HepG2 (cell line): ENCODE measurements at regions not wholly inside any gene's neighbourhood (a gene's known extent, or its start where the extent isn't known, plus 50 kb on each side); places are given as distances from the start of the nearest gene placed in this dataset.

Experiments
- ETV5 ChIP-seq: IDR thresholded peaks from 2 replicates; pipeline ENCODE4 v1.6.1; 2018; ENCODE audit warnings: missing biosample characterization, missing genetic modification reagents, inconsistent platforms, borderline replicate concordance
- FOSL2 ChIP-seq: sonication (generic); formaldehyde crosslinking; IDR thresholded peaks from 2 replicates; pipeline ENCODE4 v1.4.0; 2020; ENCODE audit warnings: missing genetic modification reagents
- HDAC1 ChIP-seq: sonication (generic); formaldehyde crosslinking; IDR thresholded peaks from 2 replicates; pipeline ENCODE4 v1.5.1; 2020; ENCODE audit warnings: mild to moderate bottlenecking, missing genetic modification reagents
- HNF4A ChIP-seq: sonication (generic); formaldehyde crosslinking; IDR thresholded peaks from 2 replicates; pipeline ENCODE4 v1.4.0; 2020; ENCODE audit warnings: missing genetic modification reagents
- JUN ChIP-seq: sonication (generic); formaldehyde crosslinking; IDR thresholded peaks from 2 replicates; pipeline ENCODE4 v1.4.0; 2020; ENCODE audit warnings: mild to moderate bottlenecking, missing genetic modification reagents
- MIXL1 ChIP-seq: IDR thresholded peaks from 2 replicates; pipeline ENCODE4 v1.6.1; 2016
- PPARG ChIP-seq: conservative IDR thresholded peaks from 2 replicates; pipeline ENCODE4 v1.6.1; 2016; ENCODE audit warnings: missing biosample characterization, missing genetic modification reagents
- SKI ChIP-seq: fragments of 450-650 bp; IDR thresholded peaks from one replicate; pipeline ENCODE4 v1.6.1; 2018; ENCODE audit warnings: mild to moderate bottlenecking; ENCODE audit not compliant: partially characterized antibody
- SOX5 ChIP-seq: IDR thresholded peaks from 2 replicates; pipeline ENCODE4 v1.6.1; 2016; ENCODE audit warnings: borderline replicate concordance
- SP5 ChIP-seq: IDR thresholded peaks from 2 replicates; pipeline ENCODE4 v1.6.1; 2016; ENCODE audit warnings: low read depth, borderline replicate concordance
- TOPORS ChIP-seq: sonication (generic); formaldehyde crosslinking; IDR thresholded peaks from 2 replicates; pipeline ENCODE4 v1.8.0; 2023; ENCODE audit warnings: mild to moderate bottlenecking, missing genetic modification reagents
- ZNF326 ChIP-seq: sonication (generic); formaldehyde crosslinking; IDR thresholded peaks from 2 replicates; pipeline ENCODE4 v1.4.0; 2020; ENCODE audit warnings: missing genetic modification reagents, borderline replicate concordance
- ZNF577 ChIP-seq: sonication (generic); formaldehyde crosslinking; IDR thresholded peaks from 2 replicates; pipeline ENCODE4 v1.4.0; 2020; ENCODE audit warnings: mild to moderate bottlenecking, low read depth, missing genetic modification reagents, borderline replicate concordance
- TF ChIP-seq, protein P1 (sequence below), 2 experiments: sonication (generic) in 1 of 2; formaldehyde crosslinking in 1 of 2; IDR thresholded peaks; 2 replicates each; pipeline versions ENCODE4 v1.4.0 to v1.6.1; 2018 to 2020; ENCODE audit warnings: missing genetic modification reagents in 2 of 2, borderline replicate concordance in 1 of 2, low read depth in 1 of 2, mild to moderate bottlenecking in 1 of 2, missing biosample characterization in 1 of 2
- TF ChIP-seq, protein P2 (sequence below): sonication (generic); formaldehyde crosslinking; IDR thresholded peaks from 2 replicates; pipeline ENCODE4 v1.4.0; 2020; ENCODE audit warnings: missing genetic modification reagents
- TF ChIP-seq, protein P3 (sequence below): sonication (generic); formaldehyde crosslinking; IDR thresholded peaks from 2 replicates; pipeline ENCODE4; 2020; ENCODE audit warnings: missing genetic modification reagents, mild to moderate bottlenecking, borderline replicate concordance
- TF ChIP-seq, protein P4 (sequence below): sonication (generic); formaldehyde crosslinking; IDR thresholded peaks from 2 replicates; pipeline ENCODE4 v1.5.0; 2020; ENCODE audit warnings: mild to moderate bottlenecking, missing genetic modification reagents, borderline replicate concordance

DNA sequence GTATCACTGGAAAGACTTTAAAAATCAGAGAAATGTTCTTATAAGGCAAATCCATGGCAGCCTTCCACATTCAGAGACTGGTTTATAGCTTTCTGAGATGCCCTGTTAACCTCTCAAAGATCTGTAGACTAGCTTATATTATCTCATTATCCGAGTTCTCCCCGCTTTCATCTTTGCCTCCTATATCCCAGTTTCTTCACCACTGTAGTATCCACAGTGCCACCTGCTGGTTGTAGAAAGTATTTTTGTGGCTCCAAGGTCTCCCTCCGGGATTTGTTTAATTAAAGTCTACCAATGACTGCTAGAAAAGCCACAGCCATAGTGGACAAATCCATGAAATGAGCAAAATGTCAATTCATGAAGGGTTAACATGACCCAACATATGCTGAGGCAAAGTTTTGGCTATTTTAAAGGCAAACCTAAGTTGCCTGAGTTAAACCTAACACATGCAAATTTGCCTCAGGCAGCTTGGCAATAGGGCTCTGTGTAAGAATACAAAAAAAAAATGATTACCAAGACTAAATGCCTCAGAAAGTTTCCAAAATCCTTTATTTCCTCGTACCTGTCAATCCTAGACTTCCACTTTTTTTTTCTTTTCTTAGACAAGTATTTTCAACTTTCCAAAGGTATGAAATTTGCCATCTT lies 218.8 kb upstream of the BMP4 start (continued):
- 0 out of 2 replicates have a peak, but pooled peaks have one; percentile 18 for TF ChIP-seq FOSL2 (CRISPR knock-in tag)
- no peak for TF ChIP-seq ETV5 (CRISPR knock-in tag)
- TF ChIP-seq SOX5 (CRISPR knock-in tag): peak; percentile 48; the same call in 1 of the 2 replicates
- TF ChIP-seq JUN: no peak
- TF ChIP-seq TOPORS: no peak
- no peak for TF ChIP-seq SKI
- TF ChIP-seq HNF4A (CRISPR knock-in tag): 0 out of 2 replicates have a peak, but pooled peaks have one; percentile 29
- TF ChIP-seq, protein P1, sequence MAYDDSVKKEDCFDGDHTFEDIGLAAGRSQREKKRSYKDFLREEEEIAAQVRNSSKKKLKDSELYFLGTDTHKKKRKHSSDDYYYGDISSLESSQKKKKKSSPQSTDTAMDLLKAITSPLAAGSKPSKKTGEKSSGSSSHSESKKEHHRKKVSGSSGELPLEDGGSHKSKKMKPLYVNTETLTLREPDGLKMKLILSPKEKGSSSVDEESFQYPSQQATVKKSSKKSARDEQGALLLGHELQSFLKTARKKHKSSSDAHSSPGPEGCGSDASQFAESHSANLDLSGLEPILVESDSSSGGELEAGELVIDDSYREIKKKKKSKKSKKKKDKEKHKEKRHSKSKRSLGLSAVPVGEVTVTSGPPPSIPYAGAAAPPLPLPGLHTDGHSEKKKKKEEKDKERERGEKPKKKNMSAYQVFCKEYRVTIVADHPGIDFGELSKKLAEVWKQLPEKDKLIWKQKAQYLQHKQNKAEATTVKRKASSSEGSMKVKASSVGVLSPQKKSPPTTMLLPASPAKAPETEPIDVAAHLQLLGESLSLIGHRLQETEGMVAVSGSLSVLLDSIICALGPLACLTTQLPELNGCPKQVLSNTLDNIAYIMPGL (CRISPR knock-in tag; IDR thresholded peaks at IDR 0.05; ENCODE audit: borderline replicate concordance in 1 of 2, low read depth in 1 of 2): 0 out of 4 replicates have a peak, but pooled peaks of 1 of the 2 experiments have one; percentile 46
- no peak for TF ChIP-seq HDAC1 (CRISPR knock-in tag)
- no peak for TF ChIP-seq SP5 (CRISPR knock-in tag)
- no peak for TF ChIP-seq ZNF326
- no peak for TF ChIP-seq ZNF577 (CRISPR knock-in tag)
- TF ChIP-seq, protein P2, sequence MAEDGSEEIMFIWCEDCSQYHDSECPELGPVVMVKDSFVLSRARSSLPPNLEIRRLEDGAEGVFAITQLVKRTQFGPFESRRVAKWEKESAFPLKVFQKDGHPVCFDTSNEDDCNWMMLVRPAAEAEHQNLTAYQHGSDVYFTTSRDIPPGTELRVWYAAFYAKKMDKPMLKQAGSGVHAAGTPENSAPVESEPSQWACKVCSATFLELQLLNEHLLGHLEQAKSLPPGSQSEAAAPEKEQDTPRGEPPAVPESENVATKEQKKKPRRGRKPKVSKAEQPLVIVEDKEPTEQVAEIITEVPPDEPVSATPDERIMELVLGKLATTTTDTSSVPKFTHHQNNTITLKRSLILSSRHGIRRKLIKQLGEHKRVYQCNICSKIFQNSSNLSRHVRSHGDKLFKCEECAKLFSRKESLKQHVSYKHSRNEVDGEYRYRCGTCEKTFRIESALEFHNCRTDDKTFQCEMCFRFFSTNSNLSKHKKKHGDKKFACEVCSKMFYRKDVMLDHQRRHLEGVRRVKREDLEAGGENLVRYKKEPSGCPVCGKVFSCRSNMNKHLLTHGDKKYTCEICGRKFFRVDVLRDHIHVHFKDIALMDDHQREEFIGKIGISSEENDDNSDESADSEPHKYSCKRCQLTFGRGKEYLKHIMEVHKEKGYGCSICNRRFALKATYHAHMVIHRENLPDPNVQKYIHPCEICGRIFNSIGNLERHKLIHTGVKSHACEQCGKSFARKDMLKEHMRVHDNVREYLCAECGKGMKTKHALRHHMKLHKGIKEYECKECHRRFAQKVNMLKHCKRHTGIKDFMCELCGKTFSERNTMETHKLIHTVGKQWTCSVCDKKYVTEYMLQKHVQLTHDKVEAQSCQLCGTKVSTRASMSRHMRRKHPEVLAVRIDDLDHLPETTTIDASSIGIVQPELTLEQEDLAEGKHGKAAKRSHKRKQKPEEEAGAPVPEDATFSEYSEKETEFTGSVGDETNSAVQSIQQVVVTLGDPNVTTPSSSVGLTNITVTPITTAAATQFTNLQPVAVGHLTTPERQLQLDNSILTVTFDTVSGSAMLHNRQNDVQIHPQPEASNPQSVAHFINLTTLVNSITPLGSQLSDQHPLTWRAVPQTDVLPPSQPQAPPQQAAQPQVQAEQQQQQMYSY (CRISPR knock-in tag): no peak
- TF ChIP-seq, protein P3, sequence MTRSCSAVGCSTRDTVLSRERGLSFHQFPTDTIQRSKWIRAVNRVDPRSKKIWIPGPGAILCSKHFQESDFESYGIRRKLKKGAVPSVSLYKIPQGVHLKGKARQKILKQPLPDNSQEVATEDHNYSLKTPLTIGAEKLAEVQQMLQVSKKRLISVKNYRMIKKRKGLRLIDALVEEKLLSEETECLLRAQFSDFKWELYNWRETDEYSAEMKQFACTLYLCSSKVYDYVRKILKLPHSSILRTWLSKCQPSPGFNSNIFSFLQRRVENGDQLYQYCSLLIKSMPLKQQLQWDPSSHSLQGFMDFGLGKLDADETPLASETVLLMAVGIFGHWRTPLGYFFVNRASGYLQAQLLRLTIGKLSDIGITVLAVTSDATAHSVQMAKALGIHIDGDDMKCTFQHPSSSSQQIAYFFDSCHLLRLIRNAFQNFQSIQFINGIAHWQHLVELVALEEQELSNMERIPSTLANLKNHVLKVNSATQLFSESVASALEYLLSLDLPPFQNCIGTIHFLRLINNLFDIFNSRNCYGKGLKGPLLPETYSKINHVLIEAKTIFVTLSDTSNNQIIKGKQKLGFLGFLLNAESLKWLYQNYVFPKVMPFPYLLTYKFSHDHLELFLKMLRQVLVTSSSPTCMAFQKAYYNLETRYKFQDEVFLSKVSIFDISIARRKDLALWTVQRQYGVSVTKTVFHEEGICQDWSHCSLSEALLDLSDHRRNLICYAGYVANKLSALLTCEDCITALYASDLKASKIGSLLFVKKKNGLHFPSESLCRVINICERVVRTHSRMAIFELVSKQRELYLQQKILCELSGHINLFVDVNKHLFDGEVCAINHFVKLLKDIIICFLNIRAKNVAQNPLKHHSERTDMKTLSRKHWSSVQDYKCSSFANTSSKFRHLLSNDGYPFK (CRISPR knock-in tag): no peak
- TF ChIP-seq, protein P4, sequence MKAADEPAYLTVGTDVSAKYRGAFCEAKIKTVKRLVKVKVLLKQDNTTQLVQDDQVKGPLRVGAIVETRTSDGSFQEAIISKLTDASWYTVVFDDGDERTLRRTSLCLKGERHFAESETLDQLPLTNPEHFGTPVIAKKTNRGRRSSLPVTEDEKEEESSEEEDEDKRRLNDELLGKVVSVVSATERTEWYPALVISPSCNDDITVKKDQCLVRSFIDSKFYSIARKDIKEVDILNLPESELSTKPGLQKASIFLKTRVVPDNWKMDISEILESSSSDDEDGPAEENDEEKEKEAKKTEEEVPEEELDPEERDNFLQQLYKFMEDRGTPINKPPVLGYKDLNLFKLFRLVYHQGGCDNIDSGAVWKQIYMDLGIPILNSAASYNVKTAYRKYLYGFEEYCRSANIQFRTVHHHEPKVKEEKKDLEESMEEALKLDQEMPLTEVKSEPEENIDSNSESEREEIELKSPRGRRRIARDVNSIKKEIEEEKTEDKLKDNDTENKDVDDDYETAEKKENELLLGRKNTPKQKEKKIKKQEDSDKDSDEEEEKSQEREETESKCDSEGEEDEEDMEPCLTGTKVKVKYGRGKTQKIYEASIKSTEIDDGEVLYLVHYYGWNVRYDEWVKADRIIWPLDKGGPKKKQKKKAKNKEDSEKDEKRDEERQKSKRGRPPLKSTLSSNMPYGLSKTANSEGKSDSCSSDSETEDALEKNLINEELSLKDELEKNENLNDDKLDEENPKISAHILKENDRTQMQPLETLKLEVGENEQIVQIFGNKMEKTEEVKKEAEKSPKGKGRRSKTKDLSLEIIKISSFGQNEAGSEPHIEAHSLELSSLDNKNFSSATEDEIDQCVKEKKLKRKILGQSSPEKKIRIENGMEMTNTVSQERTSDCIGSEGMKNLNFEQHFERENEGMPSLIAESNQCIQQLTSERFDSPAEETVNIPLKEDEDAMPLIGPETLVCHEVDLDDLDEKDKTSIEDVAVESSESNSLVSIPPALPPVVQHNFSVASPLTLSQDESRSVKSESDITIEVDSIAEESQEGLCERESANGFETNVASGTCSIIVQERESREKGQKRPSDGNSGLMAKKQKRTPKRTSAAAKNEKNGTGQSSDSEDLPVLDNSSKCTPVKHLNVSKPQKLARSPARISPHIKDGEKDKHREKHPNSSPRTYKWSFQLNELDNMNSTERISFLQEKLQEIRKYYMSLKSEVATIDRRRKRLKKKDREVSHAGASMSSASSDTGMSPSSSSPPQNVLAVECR (CRISPR knock-in tag): 0 out of 2 replicates have a peak, but pooled peaks have one; percentile 1
- 0 out of 2 replicates have a peak, but pooled peaks have one; percentile 16 for TF ChIP-seq PPARG (CRISPR knock-in tag)
- peak; percentile 50; the same call in 1 of the 2 replicates for TF ChIP-seq MIXL1 (CRISPR knock-in tag)
